Adrenal gland (tissue), 5 donors: ENCODE measurements at regions not wholly inside any gene's neighbourhood (a gene's known extent, or its start where the extent isn't known, plus 50 kb on each side); places are given as distances from the start of the nearest gene placed in this dataset.

ENCODE experiments used
- POLR2A ChIP-seq, 2 donors: fragments of 450-650 bp; IDR thresholded peaks; one replicate each; pipeline ENCODE4 v1.6.1; 2017; ENCODE audit warnings: antibody characterized with exemption in 2 of 2, mild to moderate bottlenecking in 2 of 2, moderate library complexity in 1 of 2
- TF ChIP-seq, protein P1 (sequence below), 6 experiments: fragments of 450-650 bp in 4 of 6; fragments of 200-600 bp in 2 of 6; sonication (generic) in 1 of 6; IDR thresholded peaks; 1 replicate in 5 of 6; 2 replicates in 1 of 6; pipeline versions ENCODE4 v1.5.1 to v1.8.0; 2016 to 2021; ENCODE audit warnings: antibody characterized with exemption in 6 of 6, mild to moderate bottlenecking in 2 of 6, moderate library complexity in 1 of 6
- donor health status: DM: no; HTN: no; CAD: no.

DNA sequence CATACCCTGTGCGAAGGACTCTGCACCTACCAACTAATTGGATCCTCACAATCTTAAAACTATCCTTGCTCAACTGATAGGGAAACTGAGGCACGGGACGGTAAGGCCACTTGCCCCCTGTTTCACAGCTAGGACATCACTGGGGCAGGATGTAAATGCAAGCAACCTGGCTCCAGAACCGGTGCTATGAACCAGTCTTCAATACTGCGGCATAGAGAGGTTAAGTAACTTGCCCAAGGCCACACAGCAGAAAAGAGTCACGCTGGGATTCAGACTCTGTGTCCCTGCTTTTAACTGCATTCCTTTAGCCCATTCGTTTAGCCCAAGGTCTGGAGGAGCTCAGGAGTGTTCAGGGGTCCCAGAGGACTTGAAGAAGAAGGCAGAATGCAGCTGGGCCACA is 76.1 kb downstream of the NCOR2 start:
- TF ChIP-seq, protein P1, sequence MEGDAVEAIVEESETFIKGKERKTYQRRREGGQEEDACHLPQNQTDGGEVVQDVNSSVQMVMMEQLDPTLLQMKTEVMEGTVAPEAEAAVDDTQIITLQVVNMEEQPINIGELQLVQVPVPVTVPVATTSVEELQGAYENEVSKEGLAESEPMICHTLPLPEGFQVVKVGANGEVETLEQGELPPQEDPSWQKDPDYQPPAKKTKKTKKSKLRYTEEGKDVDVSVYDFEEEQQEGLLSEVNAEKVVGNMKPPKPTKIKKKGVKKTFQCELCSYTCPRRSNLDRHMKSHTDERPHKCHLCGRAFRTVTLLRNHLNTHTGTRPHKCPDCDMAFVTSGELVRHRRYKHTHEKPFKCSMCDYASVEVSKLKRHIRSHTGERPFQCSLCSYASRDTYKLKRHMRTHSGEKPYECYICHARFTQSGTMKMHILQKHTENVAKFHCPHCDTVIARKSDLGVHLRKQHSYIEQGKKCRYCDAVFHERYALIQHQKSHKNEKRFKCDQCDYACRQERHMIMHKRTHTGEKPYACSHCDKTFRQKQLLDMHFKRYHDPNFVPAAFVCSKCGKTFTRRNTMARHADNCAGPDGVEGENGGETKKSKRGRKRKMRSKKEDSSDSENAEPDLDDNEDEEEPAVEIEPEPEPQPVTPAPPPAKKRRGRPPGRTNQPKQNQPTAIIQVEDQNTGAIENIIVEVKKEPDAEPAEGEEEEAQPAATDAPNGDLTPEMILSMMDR (IDR thresholded peaks at IDR 0.05), result no peak
- TF ChIP-seq POLR2A (IDR thresholded peaks at IDR 0.05), result no peak
